IPS DF 4.7 (cell line): ENCODE measurements at regions not wholly inside any gene's neighbourhood (a gene's known extent, or its start where the extent isn't known, plus 50 kb on each side); places are given as distances from the start of the nearest gene placed in this dataset.
"Not testable (repeated sequence)": the region's sequence is repeated elsewhere in the genome, so short reads cannot be mapped to it uniquely, and the experiment has no call there.

Experiments used
- DNase-seq: peaks from one replicate; pipeline ENCODE4 v3.0.0-alpha.2; 2013; ENCODE audit warnings: low spot score; ENCODE audit errors: extremely low read depth

DNA sequence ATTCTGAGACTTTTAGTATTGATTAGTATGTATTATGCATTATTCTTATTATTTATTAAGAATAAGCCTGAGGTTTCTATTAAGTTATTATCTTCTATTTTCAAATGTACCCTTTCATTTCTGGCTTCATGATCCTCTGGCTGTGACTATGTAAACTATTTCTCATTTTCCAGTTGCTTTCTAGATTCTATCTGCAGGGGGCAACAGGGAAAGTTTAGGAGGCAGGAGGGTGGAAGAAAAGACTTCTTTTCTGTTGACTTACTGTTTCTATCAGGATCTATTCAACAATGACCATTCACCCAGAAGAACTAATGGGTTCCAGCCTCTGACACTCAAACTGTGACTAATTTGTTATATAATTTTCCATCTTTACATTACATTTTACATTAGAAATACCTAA lies 653.4 kb upstream of the FSHR start:
- DNase-seq: no peak

DNA sequence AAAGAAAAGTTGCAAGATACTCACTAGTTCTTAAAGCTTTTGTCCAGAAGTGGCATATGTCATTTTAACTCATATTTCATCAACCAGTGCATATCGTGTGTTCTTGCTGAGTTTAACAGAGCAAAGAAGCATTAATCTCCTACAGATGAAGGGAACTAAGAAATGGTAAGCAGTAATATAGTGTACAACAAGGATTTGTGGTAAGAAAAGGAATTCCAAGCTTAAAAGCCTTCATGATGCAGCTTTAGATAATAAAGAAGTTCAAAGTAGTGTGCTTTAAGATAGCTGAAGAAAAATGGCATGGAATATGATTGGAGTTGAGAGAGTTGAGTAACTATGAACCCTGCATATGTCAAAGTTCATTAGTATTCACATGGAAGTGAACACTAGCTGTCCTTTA lies 649.8 kb upstream of the FSHR start:
- DNase-seq: no peak

DNA sequence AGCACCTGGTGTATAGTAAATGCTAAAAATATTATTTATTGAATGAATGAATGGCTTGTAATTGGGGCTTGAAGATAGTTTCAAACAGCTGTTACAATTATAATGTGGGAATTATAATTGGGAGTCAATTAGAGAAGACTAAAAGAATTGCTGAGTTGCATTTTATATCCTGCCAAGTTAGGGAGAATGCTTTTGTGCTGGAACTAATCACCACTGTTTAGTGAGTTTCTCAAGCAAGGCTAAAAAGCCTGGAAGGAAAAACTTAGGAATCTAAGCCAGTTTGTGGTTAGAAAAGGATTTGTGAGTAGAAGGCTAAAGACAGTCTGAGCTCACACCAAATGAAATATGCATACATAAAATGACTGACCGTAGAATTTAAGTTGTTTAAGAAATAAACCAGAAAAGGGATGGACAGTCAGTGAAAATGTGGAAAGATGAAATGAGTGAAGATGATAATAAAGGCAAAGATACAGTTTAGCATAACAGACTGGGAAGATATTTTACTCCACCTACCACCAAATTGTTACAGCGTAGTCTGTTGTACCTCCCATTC lies 647.7 kb upstream of the FSHR start:
- DNase-seq: no peak

DNA sequence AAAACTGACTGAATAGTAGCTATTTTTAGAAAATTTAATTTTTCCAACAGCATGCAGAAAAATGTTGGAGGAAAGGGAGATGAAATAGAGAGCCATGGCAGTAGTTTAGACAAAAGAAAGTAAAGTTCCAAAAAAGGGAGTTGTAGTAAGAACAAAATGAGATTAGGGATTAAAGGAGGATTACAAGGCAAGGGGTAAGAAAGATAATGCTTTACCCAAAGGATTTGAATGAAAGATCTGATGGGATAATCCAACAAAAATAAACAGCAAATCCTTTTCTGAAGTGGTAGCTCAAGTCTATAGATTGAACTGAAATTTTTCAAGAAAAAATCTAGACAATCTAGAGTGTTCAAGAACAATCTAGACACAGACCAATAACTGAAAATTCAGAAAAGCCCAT lies 644.3 kb upstream of the FSHR start:
- no peak for DNase-seq

DNA sequence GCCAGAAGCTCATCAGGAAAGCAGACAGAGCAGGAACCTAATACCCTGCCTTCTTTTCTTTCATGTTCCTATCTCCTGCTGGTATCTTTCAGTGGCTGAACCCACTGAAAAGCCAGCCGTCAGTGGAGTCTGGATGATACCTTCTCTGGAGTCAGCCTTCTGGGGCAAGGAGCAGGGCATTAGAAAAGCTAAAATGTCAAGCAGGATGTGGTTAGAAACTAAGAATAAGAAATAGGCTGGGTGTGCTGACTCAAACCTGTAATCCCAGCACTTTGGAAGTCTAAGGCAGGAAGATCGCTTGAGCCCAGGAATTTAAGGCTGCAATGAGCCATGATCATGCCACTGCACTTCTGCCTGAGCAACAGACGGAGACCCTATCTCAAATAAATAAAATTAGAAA lies 642.0 kb upstream of the FSHR start:
- DNase-seq: no peak

DNA sequence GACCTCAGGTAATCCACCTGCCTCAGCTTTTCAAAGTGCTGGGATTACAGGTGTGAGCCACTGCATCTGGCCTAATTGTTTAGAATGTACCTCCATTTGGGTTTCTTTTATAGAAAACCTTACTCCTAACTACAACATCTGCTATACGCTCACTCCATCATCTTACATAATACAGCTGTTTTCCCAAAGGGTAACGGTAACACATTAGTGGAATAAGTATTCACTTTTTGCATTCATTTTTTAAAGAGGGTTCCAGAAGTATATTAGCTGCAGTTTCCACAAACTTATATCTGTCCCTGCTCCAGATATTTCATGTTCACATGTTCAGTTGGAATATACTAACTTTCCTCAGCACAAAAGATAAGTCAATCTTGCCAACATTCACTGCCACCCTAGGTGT lies 640.1 kb upstream of the FSHR start:
- no peak for DNase-seq

DNA sequence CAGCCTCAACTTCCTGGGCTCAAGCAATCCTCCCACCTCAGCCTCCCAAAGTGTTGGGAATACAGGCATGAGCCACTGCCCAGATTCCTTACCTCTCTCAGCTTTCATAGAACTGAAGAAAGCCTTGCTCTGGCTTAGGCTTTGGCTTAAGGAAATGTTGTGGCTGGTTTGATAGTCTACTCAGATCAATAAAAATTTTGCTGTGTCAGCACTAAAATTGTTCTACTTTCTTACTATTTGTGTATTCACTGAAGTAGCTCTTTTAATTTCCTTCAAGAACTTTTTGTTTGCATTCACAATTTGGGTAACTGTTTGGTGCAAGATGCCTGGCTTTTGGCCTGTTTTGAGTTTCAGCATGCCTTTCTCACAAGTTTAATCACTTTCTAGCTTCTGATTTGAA lies 634.0 kb upstream of the FSHR start:
- DNase-seq: no peak

DNA sequence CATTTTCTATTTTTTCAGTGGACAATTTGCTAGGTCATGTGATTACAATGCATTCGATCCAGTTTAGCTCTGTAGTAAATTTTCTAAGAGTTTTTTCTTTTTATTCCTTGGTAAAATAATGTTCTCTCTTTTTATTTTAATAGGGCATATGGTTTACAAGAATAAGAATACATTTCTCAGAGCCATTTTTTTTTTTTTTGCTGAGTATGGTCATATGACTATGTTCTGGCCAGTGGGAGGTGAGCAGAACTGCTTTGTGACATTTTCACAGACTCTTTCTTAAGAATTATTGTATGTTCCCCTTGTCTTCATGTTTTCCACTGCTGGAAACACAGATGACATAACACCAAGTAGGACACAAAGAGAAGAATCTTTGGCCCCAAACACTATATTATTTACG lies 626.6 kb upstream of the FSHR start:
- DNase-seq: no peak

DNA sequence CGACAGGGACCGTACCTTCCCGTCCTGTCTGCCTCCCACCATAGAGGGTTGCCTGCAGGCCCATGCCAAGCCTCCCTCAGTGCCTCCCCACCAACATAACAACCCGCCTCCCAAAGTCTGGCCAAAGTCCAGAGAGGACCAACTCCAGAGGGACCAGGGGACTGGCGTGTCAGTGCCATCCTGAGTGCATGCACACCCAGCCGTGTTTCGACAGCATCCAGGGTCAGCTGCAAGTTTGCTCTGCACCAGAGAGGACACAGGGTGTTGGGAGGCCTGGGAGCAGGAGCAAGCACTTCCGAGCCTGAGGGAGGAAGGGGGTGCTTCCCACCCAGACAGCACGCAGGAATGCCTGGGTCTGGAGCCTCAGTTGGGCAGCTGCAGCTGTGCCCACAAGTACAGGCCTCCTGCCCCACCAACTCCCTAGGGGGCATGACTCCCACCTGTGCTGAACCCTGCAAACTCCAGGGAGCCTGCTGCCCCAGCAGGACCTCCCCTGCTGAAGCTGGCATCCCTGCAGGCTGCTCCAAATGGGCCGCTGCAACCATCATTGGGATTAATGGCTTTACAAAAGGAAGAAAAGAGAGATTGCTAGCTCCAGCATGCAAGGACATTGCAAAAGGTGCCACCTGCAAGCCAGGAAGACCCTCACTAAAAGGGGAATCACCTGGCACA lies 618.1 kb upstream of the FSHR start:
- no peak for DNase-seq

DNA sequence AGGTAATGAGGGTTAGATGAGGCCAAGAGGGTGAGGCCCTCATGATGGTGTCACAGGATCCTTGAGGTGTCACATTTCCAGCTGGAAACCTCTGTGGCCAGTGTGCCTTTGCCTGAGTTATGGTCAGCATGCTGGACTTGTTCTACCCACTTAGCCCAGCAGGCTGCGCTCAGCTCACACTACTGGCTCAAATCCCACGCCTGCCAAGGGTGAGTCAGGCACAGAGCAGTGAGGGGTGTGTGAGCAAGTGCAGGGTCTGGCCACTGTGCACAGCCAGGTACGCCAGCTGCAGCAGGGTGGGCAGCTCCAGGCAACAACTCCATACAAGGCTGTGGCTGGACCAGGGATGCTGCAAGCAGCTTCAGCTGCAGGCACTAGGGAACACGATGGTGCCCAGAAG lies 616.6 kb upstream of the FSHR start:
- DNase-seq: peak; percentile 49

DNA sequence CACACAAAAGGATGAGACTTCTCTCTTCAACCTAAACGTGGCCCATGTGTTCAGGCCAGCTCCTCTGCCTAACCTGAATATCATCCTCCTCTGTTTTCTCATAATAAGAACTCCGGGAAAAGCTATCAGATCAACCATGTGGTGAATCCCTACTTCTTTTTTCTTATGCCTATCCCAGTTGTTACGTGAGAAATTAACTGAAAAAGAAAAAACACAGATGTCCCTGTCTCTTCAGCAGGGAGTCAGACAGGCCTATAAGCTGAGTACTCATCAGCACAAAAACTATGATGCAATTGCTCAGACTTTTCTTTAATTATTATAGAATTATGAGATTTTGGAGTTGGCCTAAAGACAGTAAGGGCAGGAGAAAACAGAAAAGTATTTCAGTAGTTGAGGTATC lies 613.0 kb upstream of the FSHR start:
- no peak for DNase-seq

DNA sequence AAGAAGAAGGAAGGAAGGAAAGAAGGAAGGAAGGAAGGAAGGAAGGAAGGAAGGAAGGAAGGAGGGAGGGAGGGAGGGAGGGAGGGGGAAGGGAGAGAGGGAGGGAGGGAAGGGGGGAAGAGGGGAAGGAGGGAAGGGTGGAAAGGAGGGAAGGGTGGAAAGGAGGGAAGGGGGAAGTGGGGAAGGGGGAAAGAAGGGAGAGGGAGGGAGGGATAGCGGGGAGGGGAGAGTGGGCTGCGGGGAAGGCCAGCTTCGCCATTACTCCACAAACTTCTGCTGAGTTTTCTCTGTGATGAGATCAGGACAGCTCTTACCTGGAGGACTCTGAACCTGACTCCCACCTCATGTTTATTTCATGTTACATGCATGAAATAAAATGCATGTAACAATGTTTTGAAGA lies 601.5 kb upstream of the FSHR start:
- DNase-seq: no peak

DNA sequence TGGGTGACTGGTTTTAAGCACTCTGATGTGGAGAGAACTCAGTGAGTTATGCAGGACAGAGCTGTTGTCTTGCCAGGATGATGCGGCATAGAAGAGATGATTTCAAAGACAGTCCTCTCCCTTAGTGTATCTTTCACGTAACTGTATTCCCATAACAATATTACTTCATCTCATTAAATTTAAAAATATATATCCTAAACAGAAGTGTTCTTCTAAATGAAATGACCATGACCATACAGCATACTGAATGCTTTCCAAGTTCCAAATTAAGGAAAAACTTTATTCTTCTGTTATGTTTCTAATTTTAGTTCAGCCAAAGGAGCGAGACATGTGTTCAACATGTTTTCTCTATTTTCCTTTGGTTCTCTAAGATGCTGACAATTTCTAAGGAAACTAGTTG lies 600.1 kb upstream of the FSHR start:
- no peak for DNase-seq

DNA sequence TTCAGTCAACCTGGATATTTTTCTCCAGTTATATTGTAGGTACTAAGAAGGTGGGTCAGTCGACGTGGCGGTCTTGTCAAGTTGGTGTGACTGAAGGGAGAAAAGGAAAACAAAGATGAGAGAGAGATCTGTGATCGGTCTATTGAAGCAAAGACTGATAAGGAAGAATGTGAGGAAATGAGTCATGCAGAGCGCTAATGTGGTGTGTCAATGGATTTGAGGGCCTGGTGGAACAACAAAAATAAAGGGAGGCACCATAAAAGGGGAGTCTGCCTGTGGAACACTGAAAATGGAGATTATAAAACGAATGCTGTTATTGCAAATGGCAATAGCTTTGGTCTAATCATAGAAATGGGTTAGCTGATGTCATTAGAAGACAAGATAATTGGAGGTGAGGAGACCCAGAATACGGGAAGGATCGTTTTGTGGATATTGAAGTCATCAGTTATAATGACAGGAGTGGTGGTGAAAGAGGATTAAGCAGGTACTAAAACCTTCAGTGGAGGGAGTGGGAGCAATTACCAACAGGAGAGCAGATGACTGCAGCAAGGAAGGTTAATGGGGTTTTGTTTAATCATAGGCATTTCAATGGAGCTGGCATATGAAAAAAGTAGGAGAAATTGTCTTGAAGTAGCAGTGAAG lies 599.1 kb upstream of the FSHR start:
- DNase-seq: no peak

DNA sequence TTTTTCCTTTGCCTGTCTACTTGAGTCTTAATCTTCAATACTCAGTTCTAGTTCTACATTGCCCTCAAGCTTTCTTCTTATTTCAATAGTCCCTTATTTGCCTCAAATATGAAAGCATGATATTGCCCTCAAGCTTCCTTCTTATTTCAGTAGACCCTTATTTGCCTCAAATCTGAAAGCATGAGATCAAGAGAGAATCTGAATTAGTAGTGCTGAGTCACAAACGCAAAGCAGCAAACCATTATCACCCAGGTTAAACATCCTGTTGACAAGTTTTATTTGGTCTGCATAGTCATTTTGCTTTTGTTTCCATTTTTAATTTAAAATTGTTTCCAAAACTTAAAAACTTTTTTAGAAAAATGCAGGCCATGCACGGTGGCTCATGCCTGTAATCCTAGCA lies 583.3 kb upstream of the FSHR start:
- DNase-seq: no peak

DNA sequence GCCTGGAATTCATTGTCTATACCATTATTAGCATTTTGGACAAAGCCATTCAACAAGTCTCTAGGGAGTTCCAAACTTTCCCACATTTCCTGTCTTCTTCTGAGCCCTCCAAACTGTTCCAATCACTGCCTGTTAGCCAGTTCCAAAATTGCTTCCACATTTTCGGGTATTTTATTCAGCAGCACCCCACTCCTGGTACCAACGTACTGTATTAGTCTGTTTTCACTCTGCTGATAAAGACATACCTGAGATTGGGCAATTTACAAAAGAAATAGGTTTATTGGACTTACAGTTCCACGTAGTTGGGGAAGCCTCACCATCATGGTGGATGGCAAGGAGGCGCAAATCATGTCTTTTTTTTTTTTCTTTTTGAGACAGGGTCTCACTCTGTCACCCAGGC lies 578.6 kb upstream of the FSHR start:
- not testable (repeated sequence) for DNase-seq

DNA sequence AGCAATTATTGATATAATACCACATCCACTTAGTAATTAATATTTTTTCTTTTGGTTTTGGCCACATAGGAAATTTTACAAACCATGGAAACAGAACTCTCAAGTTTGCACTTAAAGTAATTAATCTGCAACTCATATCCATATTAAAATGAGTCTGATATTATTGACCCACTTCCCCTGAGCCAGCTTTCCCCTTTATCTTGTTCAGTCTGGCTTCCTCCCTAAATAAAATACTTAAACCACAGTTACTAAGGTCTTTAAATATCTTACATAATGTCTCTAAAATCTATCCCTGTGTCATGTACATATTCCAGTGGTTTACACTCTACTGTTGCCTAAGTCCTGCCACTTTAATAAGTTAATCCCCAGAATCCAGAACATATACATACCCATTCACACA lies 564.9 kb upstream of the FSHR start:
- no peak for DNase-seq

DNA sequence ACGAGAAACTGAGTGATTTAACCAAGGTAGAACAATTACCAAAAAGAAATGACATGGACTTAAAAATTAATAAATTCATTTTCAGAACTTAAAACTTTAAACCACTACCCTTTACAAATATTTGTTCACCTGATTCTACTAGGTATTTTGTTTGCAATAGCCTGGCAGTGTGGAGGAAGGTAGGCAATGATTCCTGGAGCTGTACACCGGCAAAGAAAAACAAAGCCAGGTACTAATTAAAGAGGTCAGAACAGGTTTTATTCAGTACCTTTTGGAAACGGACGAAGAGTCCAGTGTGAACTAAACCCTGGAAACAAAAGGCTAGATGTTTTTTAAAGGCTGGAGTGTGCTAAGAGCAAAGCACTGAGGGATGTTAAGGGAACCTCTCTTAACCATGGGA lies 561.3 kb upstream of the FSHR start:
- DNase-seq: no peak

DNA sequence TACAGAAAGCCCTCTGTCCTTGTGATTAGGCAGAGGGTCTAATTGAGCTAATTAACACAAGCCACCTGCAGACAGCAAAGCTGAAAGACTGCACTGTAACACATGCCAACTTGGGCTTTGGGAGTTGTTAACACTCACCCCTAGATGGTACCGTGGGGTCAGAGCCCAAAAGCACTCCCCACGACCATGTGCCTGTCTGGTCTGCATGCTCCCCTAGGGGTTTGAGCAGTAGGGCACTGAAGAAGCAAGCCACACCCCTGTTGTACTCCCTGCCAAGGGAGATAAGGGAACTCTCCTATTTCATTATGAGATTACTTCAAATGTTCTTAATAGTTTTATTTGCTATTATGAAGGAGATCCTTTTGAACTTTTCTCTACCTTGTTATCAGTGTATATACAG lies 560.1 kb upstream of the FSHR start:
- no peak for DNase-seq

DNA sequence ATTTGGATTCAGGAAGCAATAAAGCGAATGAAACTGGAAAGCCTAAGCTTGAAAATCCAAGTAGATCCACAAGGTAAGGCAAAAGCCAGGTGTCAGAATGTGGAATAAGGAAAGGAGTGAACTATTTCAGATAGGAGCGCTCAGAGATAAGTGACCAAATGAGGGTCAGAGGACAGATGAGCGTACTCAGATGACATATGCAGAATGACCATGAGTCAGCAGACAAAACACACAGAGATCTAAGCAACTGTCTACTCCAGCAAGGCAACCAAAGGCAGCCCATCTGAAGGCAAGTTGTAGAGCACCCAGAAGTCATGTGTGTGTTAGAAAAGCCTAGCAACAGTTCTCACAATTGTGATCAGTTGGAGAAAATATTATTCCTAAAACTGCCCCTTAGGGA lies 548.4 kb upstream of the FSHR start:
- no peak for DNase-seq

DNA sequence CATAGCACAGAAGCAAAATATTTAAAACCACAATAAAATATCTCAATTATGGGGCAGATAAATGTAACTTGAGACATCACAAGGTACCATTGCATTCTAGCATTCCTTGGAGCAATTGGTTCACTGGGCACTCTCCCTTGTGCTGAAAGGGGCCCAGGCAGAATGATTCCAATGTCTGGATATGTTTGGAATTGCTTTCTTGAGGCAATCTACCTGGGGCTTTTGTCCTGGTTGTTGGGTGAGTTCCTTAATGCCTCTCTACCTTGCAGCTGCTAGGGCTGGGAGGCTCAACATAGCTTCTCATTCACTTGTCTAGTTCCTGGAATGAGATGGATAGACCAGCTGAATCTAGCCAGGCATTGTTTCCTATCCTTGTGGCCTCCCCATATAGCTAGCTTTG lies 539.6 kb upstream of the FSHR start:
- DNase-seq: no peak

DNA sequence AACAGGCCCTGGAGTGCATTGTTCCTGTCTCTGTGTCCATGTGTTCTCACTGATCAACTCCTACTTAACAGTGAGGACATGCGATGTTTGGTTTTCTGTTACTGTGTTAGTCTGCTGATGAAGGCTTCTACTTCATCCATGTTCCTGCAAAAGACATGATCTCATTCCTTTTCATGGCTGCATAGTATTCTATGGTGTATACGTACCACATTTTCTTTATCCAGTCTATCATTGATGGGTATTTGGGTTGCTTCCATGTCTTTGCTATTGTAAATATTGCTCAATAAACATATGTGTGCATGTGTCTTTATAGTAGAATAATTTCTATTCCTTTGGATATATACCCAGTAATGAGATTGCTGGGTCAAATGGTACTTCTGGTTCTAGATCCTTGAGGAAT lies 537.7 kb upstream of the FSHR start:
- not testable (repeated sequence) for DNase-seq

DNA sequence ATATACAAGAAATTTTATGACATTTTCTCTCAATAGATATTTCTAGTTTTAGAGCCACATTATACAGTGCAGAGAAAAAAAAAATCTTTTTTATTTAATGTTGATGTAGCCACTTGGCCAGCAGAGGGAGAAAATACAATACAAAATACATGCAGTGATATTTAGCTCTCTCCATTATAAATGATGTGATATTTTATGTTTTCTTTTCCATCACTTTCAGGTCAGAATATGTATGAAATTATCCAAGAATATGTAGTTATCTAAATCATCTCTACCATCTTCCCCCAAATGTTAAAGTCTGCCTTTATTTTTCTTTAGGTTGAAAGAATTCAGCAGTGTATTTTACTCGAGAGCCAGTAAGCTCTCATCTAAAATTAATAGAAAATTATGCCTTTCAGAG lies 533.6 kb upstream of the FSHR start:
- DNase-seq: no peak
